ENCODE measurements at regions not wholly inside any gene's neighbourhood (a gene's known extent, or its start where the extent isn't known, plus 50 kb on each side); places are given as distances from the start of the nearest gene placed in this dataset.

DNA sequence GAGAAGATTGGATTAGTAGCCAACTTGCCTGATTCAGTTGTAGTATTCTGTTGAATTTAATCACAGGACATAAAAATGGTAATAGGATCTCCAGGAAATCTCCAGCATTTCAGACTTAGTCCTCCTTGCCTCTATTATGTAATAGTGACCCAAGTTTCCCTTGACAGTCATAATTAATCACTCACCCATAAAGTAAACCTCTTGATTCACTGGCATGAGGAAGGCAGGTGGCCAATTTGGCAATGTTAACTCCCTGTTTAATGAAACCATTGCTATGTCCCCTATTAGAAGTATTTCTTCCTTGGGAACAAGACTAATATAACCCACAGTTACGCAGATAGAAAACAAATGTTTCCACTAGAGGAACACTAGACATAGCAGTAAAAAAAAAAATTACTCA is 604.8 kb upstream of the CXADR start:
- peak; percentile 11 for DNase-seq (ENCODE audit: low spot score)

DNA sequence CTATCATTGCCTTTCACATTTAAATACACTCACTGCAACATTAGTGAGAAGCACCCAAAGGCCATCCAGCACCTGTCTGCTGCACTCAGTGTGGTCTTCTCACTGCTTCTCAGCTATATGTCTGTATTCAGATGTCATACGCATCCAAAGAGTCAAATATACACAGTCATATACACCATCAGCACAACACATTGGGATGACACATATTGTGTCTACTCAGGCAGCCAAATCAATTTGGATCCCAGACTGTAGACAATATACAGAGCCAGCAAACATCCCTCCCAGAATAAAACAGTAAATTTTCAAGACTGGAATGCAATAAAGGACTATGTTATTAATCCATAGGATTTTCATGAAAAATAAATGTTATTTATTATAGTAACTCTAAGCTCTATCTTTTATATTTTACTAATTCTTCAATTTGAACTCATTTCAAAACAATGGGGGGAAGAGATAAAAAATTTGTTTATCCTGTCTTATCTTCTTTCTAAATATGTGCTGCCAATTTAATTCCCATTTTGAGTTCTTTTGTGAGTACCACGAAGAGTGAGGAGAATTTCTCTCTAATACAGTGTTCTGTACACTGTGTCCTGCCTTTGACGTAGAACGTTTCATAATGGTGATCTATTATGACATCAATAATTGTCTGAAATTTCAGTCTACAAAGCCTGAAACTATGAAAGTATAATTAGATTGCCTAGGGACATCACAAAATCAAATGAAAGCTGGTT is 602.2 kb upstream of the CXADR start:
- DNase-seq (ENCODE audit: low spot score) = no peak

DNA sequence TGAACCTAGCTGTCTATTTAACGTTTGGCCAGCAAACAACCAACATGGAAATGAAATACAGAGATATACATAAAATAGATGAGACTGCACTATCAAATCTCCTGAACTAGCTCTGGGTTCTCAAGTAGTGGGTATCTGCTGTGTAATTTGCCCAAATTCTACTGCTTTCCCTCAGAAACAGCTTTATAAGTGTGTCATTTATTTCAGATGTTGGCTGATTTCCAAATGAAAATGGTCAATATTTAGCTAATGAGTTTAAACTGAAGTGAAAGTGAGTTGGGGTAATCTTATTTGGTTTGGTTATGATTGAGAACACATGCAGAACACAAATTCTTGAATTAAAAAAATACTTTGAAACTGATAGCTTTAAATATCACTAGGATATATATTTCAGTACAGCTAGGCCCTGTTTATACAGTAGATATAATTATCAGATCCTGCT is 601.7 kb upstream of the CXADR start:
- DNase-seq (ENCODE audit: low spot score) = no peak

GRCh38 chr21:16912075-16912474 is 600.8 kb upstream of the CXADR start:
- no peak for DNase-seq (ENCODE audit: low spot score)

DNA sequence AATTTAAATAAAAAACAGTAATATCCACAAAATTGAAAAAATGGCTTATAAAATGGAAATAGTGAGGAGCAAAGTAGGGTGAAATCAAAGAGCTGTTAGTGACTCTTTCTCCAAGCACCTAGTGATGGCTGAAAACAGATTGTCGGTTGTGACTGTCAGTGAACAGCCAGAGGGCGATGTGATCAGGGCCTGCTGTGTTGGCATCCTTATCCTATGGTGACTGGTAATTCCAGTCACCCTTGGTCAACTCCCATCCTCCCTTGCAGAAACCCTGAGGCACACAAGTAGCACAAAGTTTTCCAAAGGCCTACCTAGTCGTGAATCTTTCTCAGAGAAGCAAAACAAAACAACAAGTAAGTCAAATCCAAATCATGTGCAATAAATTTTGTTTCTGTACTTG is 599.8 kb upstream of the CXADR start:
- DNase-seq (ENCODE audit: low spot score) = no peak

DNA sequence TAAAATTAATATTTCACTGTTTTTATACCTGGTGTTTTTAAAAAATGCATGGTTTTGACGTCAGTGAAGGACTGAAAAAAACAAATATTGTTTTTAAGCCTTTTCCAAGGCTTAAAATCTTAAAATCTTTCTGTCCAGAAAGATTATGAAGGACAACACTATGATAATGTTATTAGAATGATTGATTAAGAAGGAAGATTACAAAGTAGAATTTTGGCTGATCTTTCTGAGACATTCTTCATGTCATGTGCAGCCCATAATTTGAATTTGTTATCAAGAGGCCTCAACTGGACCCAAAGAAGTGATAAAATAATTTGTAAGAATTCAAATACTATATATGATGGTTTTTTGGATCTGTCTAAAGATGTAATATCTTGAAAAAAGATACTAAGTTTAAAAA is 584.4 kb upstream of the CXADR start:
- DNase-seq (ENCODE audit: low spot score) = no peak

DNA sequence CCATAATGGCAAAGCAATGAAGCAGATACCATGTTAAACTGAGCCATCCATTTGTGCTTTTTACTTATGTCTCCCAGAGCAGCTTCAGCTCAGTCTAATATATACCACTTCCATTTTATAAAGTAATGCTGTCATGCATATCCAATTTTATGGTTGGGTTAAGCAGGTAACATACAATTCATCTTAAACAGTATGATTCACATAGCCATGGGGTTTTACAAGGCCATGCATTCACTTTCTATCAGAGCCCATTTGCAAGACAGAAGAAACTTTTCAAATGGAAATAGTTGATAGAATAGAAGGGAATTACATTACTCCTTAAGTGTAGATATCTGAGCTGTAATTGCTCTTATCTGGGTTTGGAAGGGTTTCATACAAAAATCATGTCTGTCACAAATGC is 580.5 kb upstream of the CXADR start:
- DNase-seq (ENCODE audit: low spot score) = no peak

- DNase-seq (ENCODE audit: low spot score) = no peak
These were observed 570.1 kb upstream of the CXADR start for GRCh38 chr21:16942703-16943102.

- DNase-seq (ENCODE audit: low spot score) = no peak
These were observed 569.6 kb upstream of the CXADR start for GRCh38 chr21:16943231-16943630.

DNA sequence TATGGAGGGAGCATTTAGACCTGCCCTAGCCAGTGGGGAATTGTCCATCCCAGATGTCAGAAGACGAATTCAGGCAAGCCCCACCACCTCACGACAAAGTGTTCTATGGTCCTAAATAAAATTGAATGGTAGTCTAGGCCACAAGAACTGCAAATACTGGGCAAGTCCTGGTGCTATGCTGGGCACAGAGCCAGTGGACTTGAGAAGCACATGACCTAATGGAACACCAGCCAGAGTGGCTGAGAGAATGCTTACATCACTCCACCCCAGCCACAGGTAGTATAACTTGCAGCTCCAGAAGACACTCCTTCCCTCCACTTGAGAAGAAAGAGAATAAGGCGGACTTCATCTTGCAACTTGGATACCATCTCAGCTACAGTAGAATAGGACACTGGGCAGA is 567.3 kb upstream of the CXADR start:
- DNase-seq (ENCODE audit: low spot score) = no peak

DNA sequence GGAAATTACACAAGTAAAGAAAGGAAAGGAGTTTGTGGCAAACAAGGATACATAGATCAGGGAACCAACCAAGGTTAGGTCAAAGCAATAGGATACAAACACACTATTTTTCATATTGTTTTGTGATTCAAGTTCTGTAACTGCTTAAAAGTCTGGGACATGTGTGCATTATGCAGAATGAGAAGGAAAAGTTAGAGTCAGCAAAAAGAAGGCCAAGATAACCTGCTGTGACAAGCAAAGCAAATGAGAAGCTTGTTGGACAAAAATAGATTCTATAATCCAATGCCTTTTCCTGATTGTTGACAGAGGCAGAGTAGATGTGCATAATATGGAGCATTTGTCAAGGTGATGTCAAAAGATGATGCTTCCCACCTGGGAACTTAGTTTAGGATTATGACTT is 556.0 kb upstream of the CXADR start:
- DNase-seq (ENCODE audit: low spot score) = no peak

- no peak for DNase-seq (ENCODE audit: low spot score)
These were observed 547.4 kb upstream of the CXADR start for GRCh38 chr21:16965424-16965823.

DNA sequence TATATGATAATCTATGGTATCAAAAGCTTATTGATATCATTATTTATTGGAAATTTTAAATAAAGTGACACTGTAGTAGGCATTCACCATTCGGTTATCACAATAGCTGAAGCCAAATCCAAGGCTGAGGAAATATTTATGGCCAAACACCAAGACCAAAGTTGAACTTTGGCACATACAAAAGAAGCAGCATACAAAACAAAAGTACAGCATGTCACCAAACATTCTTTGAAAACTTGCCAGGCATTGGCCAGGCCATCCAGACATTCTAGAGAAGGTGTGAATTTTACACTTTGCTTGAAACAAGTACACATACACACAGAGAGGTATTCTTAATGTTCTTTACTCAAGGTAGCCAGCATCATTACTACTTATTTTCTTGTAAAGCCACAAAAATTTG is 544.4 kb upstream of the CXADR start:
- DNase-seq (ENCODE audit: low spot score) = no peak

DNA sequence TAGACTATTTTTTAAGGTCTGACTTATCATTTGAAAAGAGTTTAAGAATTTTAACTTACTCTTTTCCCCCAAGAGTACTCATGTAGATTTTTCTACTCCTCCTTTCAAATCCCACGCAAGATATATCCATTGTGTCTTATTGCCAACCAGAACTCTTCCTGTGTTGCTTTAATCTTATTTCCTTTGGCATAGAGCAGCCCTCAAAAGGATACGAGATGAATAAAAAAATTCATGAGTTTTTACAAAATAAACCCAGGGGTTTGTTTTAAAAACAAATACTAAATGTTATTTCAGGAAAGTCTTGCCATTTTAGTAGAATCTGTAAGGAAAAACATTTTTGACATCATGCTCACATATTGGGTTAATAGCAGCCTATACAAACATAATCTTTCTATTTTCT is 543.2 kb upstream of the CXADR start:
- no peak for DNase-seq (ENCODE audit: low spot score)

- no peak for DNase-seq (ENCODE audit: low spot score)
These were observed 538.8 kb upstream of the CXADR start for GRCh38 chr21:16974060-16974459.

DNA sequence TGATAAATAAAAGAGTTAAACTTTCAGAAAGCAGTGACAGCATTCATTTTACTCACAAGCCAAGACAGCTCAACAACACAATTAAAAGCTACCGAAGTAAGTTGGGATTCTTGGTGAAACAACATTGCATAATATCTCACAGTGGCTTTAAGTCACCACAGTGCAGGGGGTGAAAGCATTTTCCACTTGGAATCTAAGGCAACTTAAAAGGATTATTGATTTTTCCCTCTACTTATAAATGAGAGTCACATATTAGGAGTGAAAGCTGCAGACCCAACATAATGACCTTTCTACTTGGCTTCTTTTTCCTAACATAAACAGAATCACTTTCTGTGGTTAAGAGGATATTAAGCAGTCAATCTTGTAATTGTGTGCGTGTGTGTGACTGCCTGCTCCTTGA is 536.6 kb upstream of the CXADR start:
- DNase-seq (ENCODE audit: low spot score) = no peak

- no peak for DNase-seq (ENCODE audit: low spot score)
These were observed 534.4 kb upstream of the CXADR start for GRCh38 chr21:16978309-16978895.

- DNase-seq (ENCODE audit: low spot score) = no peak
These were observed 533.3 kb upstream of the CXADR start for GRCh38 chr21:16979574-16979973.

- no peak for DNase-seq (ENCODE audit: low spot score)
These were observed 529.4 kb upstream of the CXADR start for GRCh38 chr21:16983420-16983819.

DNA sequence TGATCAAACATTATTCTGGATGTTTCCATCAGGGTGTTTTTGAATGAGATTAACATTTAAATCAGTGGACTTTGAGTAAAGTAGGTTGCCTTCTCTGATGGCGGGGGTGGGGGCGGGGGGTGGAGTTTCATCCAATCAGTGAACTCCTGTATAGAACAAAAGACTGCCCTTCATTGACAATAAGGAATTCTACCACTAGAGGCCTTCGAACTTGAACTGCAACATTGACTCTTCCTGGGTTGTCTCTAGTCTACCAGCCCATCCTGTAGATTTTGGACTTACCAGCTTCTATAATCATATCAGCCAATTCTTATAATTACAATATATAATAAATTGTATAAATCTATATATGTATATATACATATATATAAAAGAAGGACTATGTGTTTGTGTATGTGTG is 520.4 kb upstream of the CXADR start:
- no peak for DNase-seq (ENCODE audit: low spot score)

DNA sequence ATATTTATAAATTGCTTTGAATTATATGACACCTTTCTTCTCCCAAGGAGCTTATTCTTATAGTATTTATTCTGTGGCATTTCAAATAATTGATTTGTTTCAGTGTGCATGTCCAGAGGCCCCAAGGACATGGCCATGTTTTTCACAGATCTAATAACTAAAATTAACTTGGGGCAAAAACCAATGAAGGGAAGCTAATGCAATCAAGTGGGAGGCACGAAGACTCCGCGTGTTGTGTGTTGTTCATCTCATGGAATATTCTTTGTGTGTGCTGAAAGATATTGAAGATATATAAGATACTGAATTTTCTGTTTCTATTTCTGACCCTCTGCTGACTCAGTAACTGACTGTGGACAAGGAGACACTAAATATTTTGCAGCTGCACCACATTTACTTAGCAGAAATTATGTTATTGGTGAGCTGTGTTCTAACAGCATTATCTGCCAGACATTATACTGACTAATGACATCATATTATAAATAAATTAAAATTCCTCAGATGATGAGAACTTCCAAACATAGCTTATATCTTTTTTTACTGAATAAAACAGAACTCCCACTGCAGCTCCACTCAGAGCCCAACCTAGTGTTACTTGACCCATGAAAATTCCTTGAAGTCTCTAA is 519.3 kb upstream of the CXADR start:
- no peak for DNase-seq (ENCODE audit: low spot score)

GRCh38 chr21:17002594-17003257 is 510.1 kb upstream of the CXADR start:
- no peak for DNase-seq (ENCODE audit: low spot score)

DNA sequence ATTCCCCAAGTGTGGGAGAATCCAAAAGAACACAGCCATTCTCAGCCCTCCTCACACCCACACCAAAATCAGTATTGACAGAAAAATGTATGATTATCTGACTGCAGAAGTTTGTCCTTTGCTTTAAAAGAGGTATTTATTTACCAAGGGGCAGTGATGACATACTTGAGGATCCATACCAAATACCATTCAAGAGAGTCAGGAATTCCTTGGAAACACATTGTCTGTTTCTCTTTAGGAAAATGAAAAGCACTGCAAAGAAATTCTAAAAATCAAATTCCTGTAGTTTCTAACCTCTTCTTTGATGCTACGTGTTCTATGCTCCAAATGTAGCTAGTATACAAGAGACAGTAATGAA is 509.6 kb upstream of the CXADR start:
- no peak for DNase-seq (ENCODE audit: low spot score)
